ENCODE measurements at regions not wholly inside any gene's neighbourhood (a gene's known extent, or its start where the extent isn't known, plus 50 kb on each side); places are given as distances from the start of the nearest gene placed in this dataset.
"Not testable (repeated sequence)": the region's sequence is repeated elsewhere in the genome, so short reads cannot be mapped to it uniquely, and the experiment has no call there.

DNA sequence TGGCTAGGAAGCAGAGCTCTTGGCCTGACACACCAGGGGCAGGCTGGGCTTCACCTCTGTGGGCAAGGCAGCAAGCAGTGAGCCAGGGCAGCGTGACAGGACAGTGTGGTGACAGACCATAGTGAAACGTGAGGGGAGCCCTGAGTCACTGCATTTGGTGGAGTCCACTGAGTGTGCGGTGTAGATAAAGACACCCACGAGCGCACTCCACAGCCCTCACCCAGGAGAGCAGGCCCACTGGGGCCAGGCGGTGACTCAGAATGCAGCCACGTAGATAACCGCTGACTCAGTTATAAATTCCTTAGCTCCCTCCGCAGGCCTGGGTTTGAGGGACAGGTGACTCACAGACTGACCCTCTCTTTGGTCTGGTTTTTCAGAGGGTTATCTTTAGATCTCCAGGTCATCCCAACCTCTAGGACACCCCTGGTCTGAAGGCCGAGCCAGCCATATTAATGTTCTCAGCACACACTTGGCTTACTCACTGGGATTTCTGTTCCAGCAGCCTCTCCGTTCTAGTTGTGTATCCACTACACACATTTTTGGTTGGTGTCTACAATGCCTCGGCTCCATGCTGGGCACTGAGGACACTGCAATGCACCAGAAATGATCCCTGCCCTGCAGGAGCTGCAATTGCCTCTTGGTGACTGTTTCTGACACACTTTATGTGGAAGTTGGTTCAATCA lies 90.2 kb upstream of the TSPAN2 start:
- FAIRE-seq: no peak

DNA sequence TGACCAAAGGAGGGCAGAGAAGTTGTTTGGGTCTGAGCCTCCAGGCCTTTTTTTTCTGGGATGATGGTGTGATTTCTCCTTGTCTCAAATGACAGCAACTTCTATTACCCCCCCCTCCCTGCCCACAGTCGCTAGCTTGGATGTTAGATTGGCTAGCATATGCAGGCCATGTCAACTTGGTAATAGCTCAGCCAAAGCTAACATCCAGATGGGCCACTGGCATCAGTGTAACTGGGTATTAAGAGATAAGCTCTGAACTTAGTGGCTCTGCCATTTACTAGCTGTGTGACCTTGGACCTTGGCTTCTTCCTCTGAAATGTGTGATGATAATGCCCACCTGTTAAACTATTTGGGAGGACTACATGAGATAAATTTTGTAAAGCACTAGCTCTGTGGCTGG lies 86.9 kb upstream of the TSPAN2 start:
- no peak for FAIRE-seq

DNA sequence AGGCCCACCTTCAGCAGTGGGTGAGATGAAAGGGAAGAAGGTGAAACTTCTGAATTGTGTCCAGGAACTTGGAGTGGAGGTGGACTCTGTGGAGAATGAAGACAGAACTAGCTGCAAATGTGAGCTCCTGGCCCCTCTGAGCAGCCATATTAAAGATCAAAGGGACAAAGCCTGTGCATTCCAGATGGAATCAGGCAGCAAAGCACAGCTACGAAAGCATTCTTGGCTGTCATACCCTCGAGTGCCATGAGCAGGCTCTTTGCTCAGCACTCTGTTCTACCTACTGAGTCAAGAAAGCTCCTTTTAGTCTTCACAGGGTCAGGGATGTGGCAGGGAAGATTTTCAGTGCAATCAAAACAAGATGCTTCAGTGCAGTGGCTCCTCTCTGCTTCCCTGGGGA lies 86.3 kb upstream of the TSPAN2 start:
- no peak for FAIRE-seq

DNA sequence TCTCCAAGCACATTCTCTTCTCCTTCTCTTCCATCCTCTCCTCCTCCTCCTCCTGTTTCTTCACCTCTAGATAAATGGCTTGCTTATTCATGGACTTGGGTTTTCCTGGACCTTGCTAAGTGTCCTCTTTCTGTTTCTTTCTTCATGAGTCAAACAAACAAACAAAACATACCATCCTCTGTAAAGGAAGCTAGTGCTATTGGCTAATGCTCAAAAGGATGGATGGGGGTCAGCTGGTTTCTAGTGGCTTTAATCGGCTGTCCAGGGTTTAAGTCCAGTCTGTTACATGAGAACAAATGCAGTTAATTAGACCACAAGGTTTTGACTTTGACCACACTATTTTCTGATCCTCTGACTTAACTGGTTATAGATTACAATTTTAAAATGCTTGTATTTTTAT lies 83.8 kb upstream of the TSPAN2 start:
- FAIRE-seq: no peak

DNA sequence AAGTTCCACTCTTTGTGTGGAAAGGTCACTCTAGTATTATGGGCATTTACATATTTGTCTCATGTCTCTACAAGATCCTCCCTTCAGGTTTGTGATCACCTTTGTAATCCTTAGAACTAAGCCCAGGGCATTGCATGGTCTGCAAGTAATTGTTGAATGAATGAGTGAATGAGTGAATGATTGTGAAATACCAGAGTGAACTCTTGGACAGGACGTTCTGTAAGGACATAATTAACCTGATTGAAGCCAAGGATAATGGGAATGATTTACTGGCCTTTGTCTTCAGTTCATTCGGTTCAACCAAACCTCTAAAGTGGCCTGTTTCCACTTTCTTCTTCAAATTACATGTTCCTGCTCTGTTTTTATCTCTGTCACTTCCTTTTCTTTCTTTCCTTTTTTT lies 83.0 kb upstream of the TSPAN2 start:
- no peak for FAIRE-seq

DNA sequence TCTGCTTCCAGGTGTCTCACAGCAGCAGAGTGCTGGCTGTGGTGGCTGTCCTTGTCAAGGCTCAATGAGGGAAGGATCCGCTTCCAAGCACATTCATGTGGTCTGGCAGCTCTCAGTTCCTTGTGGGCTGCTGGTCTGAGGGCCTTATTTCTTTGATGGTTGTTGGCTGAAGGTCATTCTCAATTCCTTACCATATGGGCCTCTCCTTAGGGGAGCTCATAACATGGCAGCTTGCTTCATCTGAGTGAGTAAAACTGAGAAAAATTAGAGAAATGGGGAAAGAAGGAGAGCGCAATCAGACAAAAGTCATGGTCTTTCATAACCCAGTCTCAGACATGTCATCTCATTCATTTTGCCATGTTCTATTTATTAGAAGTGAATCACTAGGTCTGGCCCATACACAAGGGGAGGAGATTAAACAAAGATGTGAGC lies 81.7 kb upstream of the TSPAN2 start:
- no peak for FAIRE-seq

DNA sequence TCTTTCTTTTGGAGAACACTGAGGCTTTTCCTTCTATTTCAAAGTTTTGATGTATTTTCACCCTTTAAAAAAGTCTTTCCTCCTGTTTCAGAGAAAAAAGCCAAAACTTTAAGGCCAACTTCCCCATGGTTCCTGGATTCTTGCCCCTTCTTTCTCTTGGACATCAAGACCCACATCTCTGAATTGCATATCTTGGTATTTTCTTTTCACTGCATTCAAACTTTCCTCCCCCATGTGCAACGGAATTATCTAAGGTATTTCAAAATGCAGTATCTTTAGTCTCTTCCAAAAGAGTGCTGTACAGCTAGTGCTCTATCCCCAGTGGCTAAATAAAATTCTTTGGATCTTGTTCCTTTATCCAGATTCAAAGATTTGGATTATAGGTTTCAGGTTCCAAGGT lies 81.1 kb upstream of the TSPAN2 start:
- FAIRE-seq: no peak

DNA sequence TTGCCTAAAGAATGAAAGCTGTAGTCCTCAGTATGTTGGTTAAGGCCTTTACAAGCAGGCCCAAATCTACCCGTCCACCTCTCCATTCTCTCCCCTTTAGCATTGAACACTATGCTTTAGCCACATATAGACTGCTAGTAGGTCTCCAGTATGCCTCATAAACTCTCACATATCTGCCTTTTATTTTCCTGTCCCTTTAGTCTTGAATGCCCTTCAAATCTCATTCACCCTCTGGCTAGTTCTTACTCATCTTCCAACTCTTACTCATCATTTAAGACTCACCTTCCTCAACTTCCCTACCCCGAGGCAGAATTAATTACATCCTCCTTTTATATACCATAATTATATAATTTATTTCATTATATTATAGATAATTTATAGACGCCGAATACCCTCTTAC lies 78.7 kb upstream of the TSPAN2 start:
- no peak for FAIRE-seq

DNA sequence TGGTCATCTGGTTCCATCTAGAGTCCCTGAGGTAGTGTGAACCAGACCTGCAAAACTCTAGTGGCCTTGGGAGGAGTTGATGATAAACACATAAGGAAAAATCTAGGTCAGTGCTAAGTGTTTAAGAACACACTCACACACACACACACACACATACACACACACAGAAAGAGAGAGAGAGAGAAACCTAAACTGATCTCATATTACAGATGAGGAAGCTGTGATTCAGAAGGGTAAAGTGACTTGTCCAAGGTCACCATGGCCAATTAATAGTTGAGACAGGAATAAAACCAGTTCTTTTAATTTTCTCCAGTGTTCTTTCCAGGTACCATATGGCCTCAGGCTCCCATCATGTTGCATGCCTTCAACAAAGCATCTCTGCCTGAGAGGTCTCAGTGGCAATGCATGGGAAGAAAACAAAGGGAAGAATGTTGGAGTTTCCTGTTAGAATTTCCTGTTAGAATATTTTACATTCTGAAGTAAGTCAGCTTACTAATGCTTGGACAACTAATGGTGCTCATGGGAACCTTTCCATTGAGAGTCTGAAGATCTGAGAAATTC lies 77.3 kb upstream of the TSPAN2 start:
- no peak for FAIRE-seq

DNA sequence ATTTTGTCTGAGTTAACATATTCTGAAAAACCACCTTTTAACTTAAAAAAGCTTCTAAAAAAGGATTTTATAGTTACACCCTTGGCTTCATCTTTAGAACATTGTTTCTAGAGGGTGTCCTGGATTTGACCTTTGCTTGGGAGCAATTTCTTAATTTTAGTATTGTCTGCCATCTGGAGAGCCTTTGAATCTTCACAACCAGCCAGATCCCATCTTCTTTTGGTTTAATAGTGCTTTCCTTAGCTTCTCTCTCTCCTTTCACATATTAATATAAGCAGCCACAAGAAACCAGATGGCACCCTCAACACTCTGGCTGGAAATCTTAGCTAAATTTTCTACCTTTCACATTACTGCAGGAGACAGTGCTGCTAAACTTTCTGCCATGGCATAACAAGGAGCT lies 76.5 kb upstream of the TSPAN2 start:
- FAIRE-seq: no peak

DNA sequence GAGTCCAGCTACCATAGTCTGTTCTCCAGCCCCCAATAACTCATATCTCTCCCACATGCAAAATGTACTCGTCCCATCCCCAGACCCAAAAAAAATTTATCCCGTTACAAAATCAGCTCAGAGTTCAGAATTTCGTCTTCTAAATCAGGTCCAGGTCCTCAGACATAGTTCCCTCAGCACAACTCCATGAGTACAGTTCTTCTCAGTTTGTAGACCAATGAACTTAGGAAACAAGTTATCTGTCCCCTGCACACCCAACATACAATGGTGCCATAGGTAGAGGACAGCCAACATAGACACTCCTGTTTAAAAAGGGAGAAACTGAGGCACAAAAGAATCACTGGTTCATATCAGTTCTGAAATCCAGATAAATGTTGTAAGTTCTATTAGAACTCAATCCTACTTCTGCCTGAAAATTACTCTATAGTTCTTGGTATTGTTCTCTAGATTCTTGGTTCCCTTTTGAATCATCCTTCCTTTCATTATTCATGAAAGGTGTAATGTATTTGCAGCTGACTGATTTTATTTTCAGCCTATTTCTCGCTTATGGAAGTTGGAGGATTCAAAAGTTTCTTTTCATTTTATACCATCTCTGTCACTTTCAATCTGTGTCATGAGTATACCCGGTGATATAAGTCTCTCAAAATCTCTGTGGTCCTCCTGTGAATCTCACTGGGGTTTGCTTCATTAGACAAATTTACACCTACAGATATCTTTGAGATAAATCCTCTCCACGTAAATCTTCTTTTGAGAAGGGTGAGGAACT lies 75.8 kb upstream of the TSPAN2 start:
- no peak for FAIRE-seq

DNA sequence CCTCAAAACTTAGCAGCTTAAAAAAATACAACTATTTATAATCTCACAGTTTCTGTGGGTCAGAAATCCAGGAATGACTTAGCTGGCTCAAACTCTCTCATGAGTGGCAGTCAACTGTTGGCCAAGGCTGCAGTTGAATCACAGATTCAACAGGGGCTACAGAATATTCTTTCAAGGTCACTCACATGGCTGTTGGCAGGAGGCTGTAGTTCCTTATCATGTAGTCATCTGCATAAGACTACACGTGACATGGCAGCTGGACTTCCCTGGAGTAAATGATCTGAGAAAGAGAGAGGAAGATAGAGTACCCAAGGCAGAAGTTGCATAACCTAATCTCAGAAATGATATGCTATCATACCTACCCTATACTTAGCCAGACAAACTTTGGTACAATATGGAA lies 75.2 kb upstream of the TSPAN2 start:
- FAIRE-seq: no peak

DNA sequence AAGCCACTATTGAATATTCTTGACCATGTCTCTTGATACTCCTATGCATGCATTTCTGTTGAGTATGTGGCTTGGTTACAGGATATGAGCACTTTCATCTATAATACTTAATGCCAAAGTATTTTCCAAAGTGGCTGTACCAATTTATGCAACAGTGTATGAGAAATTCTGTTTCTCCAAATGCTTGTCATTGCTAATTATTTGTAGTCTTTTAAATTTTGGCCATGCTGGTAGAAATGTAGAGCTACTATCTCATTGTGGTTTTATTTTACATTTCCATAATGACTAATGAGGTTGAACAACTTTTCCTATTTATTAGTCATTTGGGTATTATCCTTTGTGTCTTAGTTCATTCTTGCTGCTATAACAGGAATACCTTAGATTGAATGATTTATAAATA lies 71.4 kb upstream of the TSPAN2 start:
- no peak for FAIRE-seq

DNA sequence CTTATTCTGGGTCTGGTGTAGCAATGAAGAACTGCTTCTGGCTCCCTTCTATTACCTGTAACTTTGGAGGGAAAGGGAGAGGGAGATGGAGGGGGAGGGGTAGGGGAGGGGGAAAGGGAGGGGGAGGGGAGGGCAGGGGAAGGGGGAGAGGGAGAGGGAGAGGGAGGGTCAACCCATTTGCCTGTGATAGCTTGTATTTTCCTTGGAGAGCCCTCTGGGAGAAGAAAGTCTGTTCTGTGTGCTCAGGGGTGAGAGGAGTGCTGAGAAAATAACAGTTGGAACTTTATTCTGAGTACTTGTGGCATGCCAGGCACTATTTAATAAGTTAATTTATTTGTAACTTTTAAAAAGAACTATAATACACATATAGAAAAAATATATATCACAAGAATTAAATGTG lies 70.7 kb upstream of the TSPAN2 start:
- FAIRE-seq: no peak

DNA sequence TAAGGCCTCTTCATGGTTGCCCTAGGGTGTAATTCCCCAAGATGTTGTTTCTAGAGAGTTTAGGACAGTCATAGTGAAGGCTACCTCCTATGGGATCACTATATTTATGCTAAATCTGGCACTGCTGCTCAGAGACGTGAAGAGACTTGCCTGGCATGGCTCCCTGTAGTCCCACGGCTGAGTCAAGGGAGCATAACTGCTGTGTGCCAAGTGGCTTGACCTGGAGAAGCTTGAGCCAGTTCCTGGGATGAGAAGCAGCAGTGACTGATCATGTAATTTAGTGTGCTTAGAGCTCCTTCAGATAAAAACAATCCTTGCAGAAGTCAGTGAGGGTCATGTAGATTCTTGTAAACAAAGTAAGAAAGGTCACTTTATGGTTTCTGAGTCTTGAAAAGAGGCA lies 68.9 kb upstream of the TSPAN2 start:
- FAIRE-seq: no peak

DNA sequence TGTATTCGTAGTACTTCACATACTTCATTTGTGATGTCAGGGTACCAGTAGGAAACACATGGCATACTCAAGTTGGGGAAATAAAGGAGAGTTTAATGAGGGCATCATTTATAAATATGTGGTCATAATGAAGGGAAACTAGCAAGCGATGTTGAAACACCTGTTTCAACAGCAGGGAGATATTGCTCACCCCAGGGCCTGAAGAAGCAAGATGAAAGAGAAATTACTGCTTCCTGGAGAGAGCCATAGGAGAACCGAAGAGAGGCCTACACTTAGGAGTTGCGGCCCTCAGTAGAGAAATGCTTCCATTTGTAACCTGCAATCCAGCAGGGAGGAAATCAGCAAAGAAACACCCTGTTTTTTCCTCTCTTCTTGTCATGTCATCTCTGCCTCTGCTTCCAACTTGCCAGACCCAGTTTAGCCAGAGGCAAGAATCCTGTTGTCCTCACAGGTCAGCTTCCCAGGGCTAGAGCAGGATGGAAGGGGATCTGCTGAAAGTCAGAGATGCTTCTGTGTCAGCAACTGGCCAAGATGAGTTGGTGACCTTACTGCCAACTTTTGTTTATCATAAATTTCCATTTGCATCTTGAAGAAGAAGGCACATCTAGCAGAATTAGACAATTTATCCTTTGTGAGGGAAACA lies 67.6 kb upstream of the TSPAN2 start:
- FAIRE-seq: no peak

DNA sequence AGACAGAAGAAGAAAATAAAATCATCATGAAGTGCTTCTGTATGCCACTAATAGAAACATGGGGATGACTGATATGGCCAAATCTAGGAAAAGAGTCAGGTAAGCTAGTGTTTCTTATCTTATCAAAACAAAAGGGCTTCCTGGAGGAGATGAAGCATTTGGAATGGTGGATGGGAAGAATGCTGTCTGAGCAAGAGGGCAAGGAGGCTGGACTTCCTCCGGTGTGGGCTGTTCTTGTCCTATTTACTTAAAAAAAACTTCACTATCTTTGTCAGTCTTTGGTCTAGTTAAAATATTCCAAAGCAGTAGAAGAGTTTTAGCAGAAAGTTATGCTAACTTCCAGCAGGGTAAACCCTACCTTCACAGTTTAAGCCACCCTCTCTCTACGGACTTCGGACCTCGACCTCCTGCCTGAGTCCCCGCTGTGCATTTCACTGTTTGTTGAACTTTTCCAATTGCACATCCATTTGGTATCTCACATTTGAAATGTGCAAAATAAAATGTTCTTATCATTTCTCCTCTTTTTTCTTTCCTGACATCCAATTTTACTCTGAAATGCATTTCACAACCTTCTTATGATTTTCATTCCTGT lies 64.8 kb upstream of the TSPAN2 start:
- no peak for FAIRE-seq

DNA sequence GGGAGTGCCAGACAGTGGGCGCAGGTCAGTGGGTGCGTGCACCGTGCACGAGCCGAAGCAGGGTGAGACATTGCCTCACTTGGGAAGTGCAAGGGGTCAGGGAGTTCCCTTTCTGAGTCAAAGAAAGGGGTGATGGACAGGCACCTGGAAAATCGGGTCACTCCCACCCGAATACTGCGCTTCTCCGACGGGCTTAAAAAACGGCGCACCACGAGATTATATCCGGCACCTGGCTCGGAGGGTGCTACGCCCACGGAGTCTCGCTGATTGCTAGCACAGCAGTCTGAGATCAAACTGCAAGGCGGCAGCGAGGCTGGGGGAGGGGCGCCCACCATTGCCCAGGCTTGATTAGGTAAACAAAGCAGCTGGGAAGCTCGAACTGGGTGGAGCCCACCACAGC lies 58.6 kb upstream of the TSPAN2 start:
- FAIRE-seq: not testable (repeated sequence)

DNA sequence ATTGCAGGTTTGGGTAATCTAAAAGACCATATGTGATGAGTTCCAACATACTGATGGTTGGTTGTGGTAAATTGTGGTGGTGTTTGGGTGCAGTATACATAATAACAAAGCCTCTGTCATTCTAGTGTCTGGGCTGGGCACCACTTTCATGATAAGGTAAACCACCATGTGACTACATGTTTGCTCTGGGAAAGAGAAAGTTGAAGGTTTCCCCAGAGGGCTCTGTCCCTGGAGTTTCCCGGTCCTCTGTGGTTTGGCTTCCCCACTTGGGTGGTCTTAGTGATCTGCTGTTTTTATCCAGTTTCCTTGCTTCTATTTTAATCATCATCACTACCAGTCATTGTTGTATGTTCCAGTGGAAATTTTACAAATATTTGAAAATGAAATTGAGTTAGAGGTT lies 55.9 kb upstream of the TSPAN2 start:
- no peak for FAIRE-seq

DNA sequence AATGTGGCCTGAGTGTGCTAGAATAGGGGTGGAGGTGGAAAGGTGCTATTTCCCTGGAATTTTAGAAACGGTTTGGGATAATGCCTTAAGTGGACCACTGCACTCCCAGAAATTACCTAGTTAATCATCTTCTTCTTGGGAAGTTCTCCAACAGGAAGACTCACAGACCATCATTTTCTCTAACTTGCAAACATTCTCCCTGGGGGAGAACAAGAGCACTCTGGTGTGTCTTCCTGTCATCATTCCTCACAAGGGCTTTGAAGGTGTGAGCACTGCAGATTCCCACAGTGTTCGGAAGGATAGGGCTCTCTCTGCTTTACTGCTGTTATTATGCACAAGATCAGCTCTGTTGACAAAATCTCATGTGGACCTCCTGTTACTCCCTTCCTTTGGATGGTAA lies 54.9 kb upstream of the TSPAN2 start:
- no peak for FAIRE-seq

DNA sequence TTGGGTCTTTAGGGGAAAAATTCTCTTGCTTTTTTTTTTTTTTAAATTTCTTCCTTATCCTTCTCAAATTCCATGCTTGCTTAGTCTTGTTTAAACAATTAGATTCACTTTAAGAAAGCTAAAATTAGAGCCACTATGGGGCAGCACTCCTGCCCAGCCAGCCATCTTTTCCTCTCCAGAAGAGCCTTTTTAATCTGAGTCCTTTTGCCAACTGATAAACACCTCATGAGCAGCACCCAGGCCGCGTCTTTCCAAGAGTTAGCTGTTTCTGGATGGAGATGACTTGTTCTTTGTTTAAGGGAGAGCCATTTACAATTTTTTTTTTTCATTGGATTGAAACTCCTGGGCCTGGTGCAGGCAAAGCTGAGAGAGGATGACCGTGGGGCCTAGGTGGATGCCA lies 53.3 kb upstream of the TSPAN2 start:
- no peak for FAIRE-seq

DNA sequence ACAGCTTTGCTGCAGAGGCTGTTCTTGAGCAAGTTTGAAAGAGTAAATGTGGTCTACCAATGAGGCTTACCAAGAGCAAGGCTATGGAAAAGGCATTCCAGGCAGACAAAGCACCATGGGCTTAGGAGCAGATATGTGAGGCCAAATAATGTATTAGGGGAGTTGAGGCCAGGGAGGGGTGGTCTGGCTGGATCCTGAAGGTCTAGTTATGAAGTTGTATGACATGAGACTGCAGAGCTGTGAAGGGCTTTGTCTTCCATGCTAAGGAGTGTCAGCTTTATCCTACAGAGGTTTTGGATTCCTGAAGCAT lies 51.8 kb upstream of the TSPAN2 start:
- no peak for FAIRE-seq

DNA sequence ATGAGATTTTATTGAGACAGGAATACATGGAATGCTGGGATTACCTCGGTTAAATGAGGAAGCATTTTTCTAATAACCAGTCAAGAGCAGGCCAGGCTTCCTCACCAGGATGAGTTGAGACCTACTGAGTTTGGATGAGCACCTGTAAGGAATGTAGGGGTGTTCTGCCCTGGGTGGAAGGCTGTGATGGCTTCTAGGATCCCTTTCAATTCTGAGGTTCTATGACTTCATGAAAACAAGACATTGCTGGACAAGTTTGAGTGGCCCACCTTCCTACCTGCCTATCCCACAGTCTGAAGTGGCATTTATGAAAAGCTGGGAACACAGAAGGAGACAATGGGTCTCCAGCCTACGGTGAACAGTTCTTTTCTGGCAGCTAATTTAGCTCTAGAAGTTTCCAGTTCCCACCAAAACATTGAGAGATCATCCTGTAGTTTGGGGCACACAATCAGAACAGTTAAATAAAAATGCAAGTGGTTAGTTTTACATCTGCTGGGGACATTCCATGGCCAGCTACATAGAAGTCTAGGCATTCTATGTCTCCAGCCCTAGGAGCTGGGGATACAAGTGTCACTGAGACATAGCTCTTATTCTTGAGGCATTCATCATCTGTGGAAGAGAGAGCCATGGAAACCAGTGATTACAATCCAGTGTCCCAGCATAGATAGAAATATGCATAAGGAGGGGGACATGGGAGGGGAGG lies 51.3 kb upstream of the TSPAN2 start:
- no peak for FAIRE-seq

Data from colon (tissue), 2 donors.